Immature natural killer cell (primary cell): ENCODE measurements at regions not wholly inside any gene's neighbourhood (a gene's known extent, or its start where the extent isn't known, plus 50 kb on each side); places are given as distances from the start of the nearest gene placed in this dataset.
"Not testable (repeated sequence)": the region's sequence is repeated elsewhere in the genome, so short reads cannot be mapped to it uniquely, and the experiment has no call there.

Experiments
- DNase-seq, 3 donors: peaks; one replicate each; pipeline ENCODE4 v3.0.0; 2022; ENCODE audit warnings: mixed read lengths in 1 of 3
- H3K27ac Mint-ChIP-seq, 6 donors: one replicate each; pipeline ENCODE4 v1.8.0; 2020; ENCODE audit warnings: mixed read lengths in 6 of 6, mild to moderate bottlenecking in 5 of 6, inconsistent platforms in 4 of 6, moderate library complexity in 3 of 6
- H3K27me3 Mint-ChIP-seq, 3 donors: one replicate each; pipeline ENCODE4 v1.8.0; 2020 to 2021; ENCODE audit warnings: low read depth in 3 of 3, mild to moderate bottlenecking in 3 of 3, mixed read lengths in 3 of 3, moderate library complexity in 3 of 3, inconsistent platforms in 1 of 3
- H3K36me3 Mint-ChIP-seq, 3 donors: one replicate each; pipeline ENCODE4 v1.8.0; 2020; ENCODE audit warnings: mixed read lengths in 3 of 3, inconsistent platforms in 2 of 3, mild to moderate bottlenecking in 2 of 3
- H3K4me1 Mint-ChIP-seq, 2 donors: one replicate each; pipeline ENCODE4 v1.8.0; 2020; ENCODE audit warnings: inconsistent platforms in 2 of 2, mild to moderate bottlenecking in 2 of 2, mixed read lengths in 2 of 2, moderate library complexity in 1 of 2
- H3K4me3 Mint-ChIP-seq, 5 donors: one replicate each; pipeline ENCODE4 v1.8.0; 2020; ENCODE audit warnings: mild to moderate bottlenecking in 5 of 5, mixed read lengths in 5 of 5, inconsistent platforms in 3 of 5, moderate library complexity in 3 of 5
- H3K9me3 Mint-ChIP-seq, 6 donors: one replicate each; pipeline ENCODE4 v1.8.0; 2020; ENCODE audit warnings: mild to moderate bottlenecking in 6 of 6, mixed read lengths in 6 of 6, inconsistent platforms in 4 of 6, moderate library complexity in 3 of 6

GRCh38 chrX:65874765-65875164 is 165.1 kb downstream of the VSIG4 start:
- H3K9me3 Mint-ChIP-seq: peaks cover 0 to 2% (median 0%) of the 10 kb centered on the region in 6 donors
- peaks cover 0 to 4% (median 0%) of the 10 kb centered on the region in 3 donors for H3K36me3 Mint-ChIP-seq
- no peak for DNase-seq
- H3K4me1 Mint-ChIP-seq: peaks cover 43 to 53% of the 10 kb centered on the region in 2 donors
- no peak overlapping the region for H3K4me3 Mint-ChIP-seq
- H3K27ac Mint-ChIP-seq: no peak overlapping the region
- H3K27me3 Mint-ChIP-seq: peaks cover 2 to 12% (median 7%) of the 10 kb centered on the region in 3 donors

GRCh38 chrX:65874110-65874509 is 165.8 kb downstream of the VSIG4 start:
- Mint-ChIP-seq H3K36me3 (peaks cover 0 to 4% (median 0%) of the 10 kb centered on the region in 3 donors), H3K4me3 (peak overlapping the region in 3 of 5 donors; percentile 7 to 63 (median 46)), H3K4me1 (peaks cover 43 to 53% of the 10 kb centered on the region in 2 donors), H3K9me3 (peaks cover 0 to 2% (median 0%) of the 10 kb centered on the region in 6 donors), H3K27ac (no peak overlapping the region), H3K27me3 (peaks cover 2 to 12% (median 7%) of the 10 kb centered on the region in 3 donors)
- no peak for DNase-seq

- Mint-ChIP-seq H3K9me3 (peaks cover 0 to 2% (median 0%) of the 10 kb centered on the region in 6 donors), H3K27me3 (peaks cover under 1 to 12% (median 4%) of the 10 kb centered on the region in 3 donors), H3K4me3 (peak overlapping the region; percentile 38 to 63 (median 46)), H3K4me1 (peaks cover 43 to 50% of the 10 kb centered on the region in 2 donors), H3K27ac (peak overlapping the region in 1 of 6 donors; percentile 16), H3K36me3 (peaks cover 0 to 4% (median 0%) of the 10 kb centered on the region in 3 donors)
- peak; percentile 15 to 32 (median 28) for DNase-seq
Observed at GRCh38 chrX:65873385-65873784, 166.5 kb downstream of the VSIG4 start.

GRCh38 chrX:65871671-65872311 is 168.1 kb downstream of the VSIG4 start:
- no peak overlapping the region for H3K27ac Mint-ChIP-seq
- H3K36me3 Mint-ChIP-seq: peaks cover 0 to 4% (median 0%) of the 10 kb centered on the region in 3 donors
- no peak for DNase-seq
- H3K27me3 Mint-ChIP-seq: peaks cover under 1 to 9% (median 4%) of the 10 kb centered on the region in 3 donors
- H3K4me1 Mint-ChIP-seq: peaks cover 43 to 46% of the 10 kb centered on the region in 2 donors
- peaks cover 0 to 2% (median 0%) of the 10 kb centered on the region in 6 donors for H3K9me3 Mint-ChIP-seq
- no peak overlapping the region for H3K4me3 Mint-ChIP-seq

GRCh38 chrX:65870544-65870943 is 169.3 kb downstream of the VSIG4 start:
- H3K36me3 Mint-ChIP-seq, H3K4me3 Mint-ChIP-seq, H3K27me3 Mint-ChIP-seq, DNase-seq, H3K9me3 Mint-ChIP-seq, H3K27ac Mint-ChIP-seq: not testable (repeated sequence)
- peaks cover 48 to 55% of the 10 kb centered on the region in 2 donors for H3K4me1 Mint-ChIP-seq

- no peaks in the 10 kb centered on the region for H3K9me3 Mint-ChIP-seq
- no peak for DNase-seq
- H3K27ac Mint-ChIP-seq: peak overlapping the region in 2 of 6 donors; percentile 2 to 63
- H3K27me3 Mint-ChIP-seq: peaks cover 2 to 5% (median 2%) of the 10 kb centered on the region in 3 donors
- H3K4me1 Mint-ChIP-seq: peaks cover 11 to 21% of the 10 kb centered on the region in 2 donors
- peaks cover 0 to 4% (median 0%) of the 10 kb centered on the region in 3 donors for H3K36me3 Mint-ChIP-seq
- H3K4me3 Mint-ChIP-seq: no peak overlapping the region
Observed at GRCh38 chrX:65866773-65867172, 173.1 kb downstream of the VSIG4 start.

- Mint-ChIP-seq H3K27me3 (peaks cover 2 to 5% (median 2%) of the 10 kb centered on the region in 3 donors), H3K4me1 (peaks cover 8 to 19% of the 10 kb centered on the region in 2 donors), H3K4me3 (no peak overlapping the region), H3K36me3 (peaks cover 0 to 4% (median 0%) of the 10 kb centered on the region in 3 donors), H3K27ac (peak overlapping the region in 4 of 6 donors; percentile 5 to 80 (median 26)), H3K9me3 (no peaks in the 10 kb centered on the region)
- peak; percentile 21 to 28 (median 26) for DNase-seq
Observed at GRCh38 chrX:65866146-65866545, 173.7 kb downstream of the VSIG4 start.

- no peak for DNase-seq
- Mint-ChIP-seq H3K27me3 (peaks cover 2 to 7% (median 5%) of the 10 kb centered on the region in 3 donors), H3K27ac (no peak overlapping the region), H3K4me1 (peaks cover 8 to 19% of the 10 kb centered on the region in 2 donors), H3K36me3 (peaks cover 0 to 8% (median 0%) of the 10 kb centered on the region in 3 donors), H3K4me3 (no peak overlapping the region), H3K9me3 (no peaks in the 10 kb centered on the region)
Observed at GRCh38 chrX:65862638-65863037, 177.2 kb downstream of the VSIG4 start.

GRCh38 chrX:65859299-65859698 is 180.6 kb downstream of the VSIG4 start:
- DNase-seq: no peak
- Mint-ChIP-seq H3K4me3 (no peak overlapping the region), H3K4me1 (no peaks in the 10 kb centered on the region), H3K27me3 (peaks cover 3 to 18% (median 3%) of the 10 kb centered on the region in 3 donors), H3K27ac (no peak overlapping the region), H3K9me3 (peaks cover 0 to 6% (median 2%) of the 10 kb centered on the region in 6 donors), H3K36me3 (peaks cover 0 to 8% (median 0%) of the 10 kb centered on the region in 3 donors)

- not testable (repeated sequence) for H3K27ac Mint-ChIP-seq, H3K36me3 Mint-ChIP-seq, H3K9me3 Mint-ChIP-seq, H3K4me3 Mint-ChIP-seq, H3K4me1 Mint-ChIP-seq, DNase-seq
- peaks cover 2 to 26% (median 4%) of the 10 kb centered on the region in 3 donors for H3K27me3 Mint-ChIP-seq
Observed at GRCh38 chrX:65854437-65854836, 185.4 kb downstream of the VSIG4 start.

- peaks cover 1 to 23% (median 5%) of the 10 kb centered on the region in 3 donors for H3K27me3 Mint-ChIP-seq
- H3K36me3 Mint-ChIP-seq, H3K4me1 Mint-ChIP-seq, H3K27ac Mint-ChIP-seq, H3K9me3 Mint-ChIP-seq, H3K4me3 Mint-ChIP-seq, DNase-seq: not testable (repeated sequence)
Observed at GRCh38 chrX:65851306-65851705, 183.9 kb downstream of the MSN start.

- not testable (repeated sequence) for H3K36me3 Mint-ChIP-seq, DNase-seq, H3K9me3 Mint-ChIP-seq, H3K4me1 Mint-ChIP-seq, H3K27ac Mint-ChIP-seq, H3K4me3 Mint-ChIP-seq
- H3K27me3 Mint-ChIP-seq: peaks cover 1 to 23% (median 5%) of the 10 kb centered on the region in 3 donors
Observed at GRCh38 chrX:65850821-65851220, 183.4 kb downstream of the MSN start.

GRCh38 chrX:65846974-65847373 is 179.5 kb downstream of the MSN start:
- H3K27ac Mint-ChIP-seq: no peak overlapping the region

GRCh38 chrX:65841263-65841662 is 173.8 kb downstream of the MSN start:
- no peak overlapping the region for H3K27ac Mint-ChIP-seq
- H3K27me3 Mint-ChIP-seq: peaks cover 0 to 6% (median 2%) of the 10 kb centered on the region in 3 donors
- H3K4me3 Mint-ChIP-seq: no peak overlapping the region
- no peaks in the 10 kb centered on the region for H3K9me3 Mint-ChIP-seq
- no peaks in the 10 kb centered on the region for H3K36me3 Mint-ChIP-seq
- DNase-seq: no peak
- H3K4me1 Mint-ChIP-seq: no peaks in the 10 kb centered on the region

More at GRCh38 chrX:65846974-65847373, 179.5 kb downstream of the MSN start:
- Mint-ChIP-seq H3K4me3 (no peak overlapping the region), H3K27me3 (peaks cover 2 to 7% (median 3%) of the 10 kb centered on the region in 3 donors), H3K4me1 (no peaks in the 10 kb centered on the region), H3K9me3 (peaks cover 0 to 6% (median 1%) of the 10 kb centered on the region in 6 donors), H3K36me3 (no peaks in the 10 kb centered on the region)
- DNase-seq: no peak
